DMS79 treated with DMSO at 0.1 percent for 48 hours (cell line): ENCODE measurements at regions not wholly inside any gene's neighbourhood (a gene's known extent, or its start where the extent isn't known, plus 50 kb on each side); places are given as distances from the start of the nearest gene placed in this dataset.

Source experiments
- DNase-seq: peaks from one replicate; lab custom pipeline; 2025; lab: John Stamatoyannopoulos, UW

GRCh38 chr6:139923964-139924475, 549.6 kb upstream of the CITED2 start:
- DNase-seq: no peak

GRCh38 chr6:139922236-139922635, 547.8 kb upstream of the CITED2 start:
- no peak for DNase-seq

- no peak for DNase-seq
These were observed 546.3 kb upstream of the CITED2 start for GRCh38 chr6:139920776-139921100.

GRCh38 chr6:139920027-139920775, 545.8 kb upstream of the CITED2 start:
- DNase-seq: no peak

- DNase-seq: no peak
These were observed 544.9 kb upstream of the CITED2 start for GRCh38 chr6:139919107-139920026.

- DNase-seq: no peak
These were observed 543.6 kb upstream of the CITED2 start for GRCh38 chr6:139917951-139918630.

GRCh38 chr6:139914910-139915309, 540.5 kb upstream of the CITED2 start:
- DNase-seq: no peak

GRCh38 chr6:139912735-139913400, 538.4 kb upstream of the CITED2 start:
- DNase-seq: no peak

GRCh38 chr6:139909992-139910391, 535.5 kb upstream of the CITED2 start:
- no peak for DNase-seq

- DNase-seq: no peak
These were observed 531.1 kb upstream of the CITED2 start for GRCh38 chr6:139905404-139906052.

GRCh38 chr6:139904568-139904967, 530.1 kb upstream of the CITED2 start:
- no peak for DNase-seq

GRCh38 chr6:139904158-139904533, 529.7 kb upstream of the CITED2 start:
- DNase-seq: no peak

GRCh38 chr6:139903411-139904157, 529.1 kb upstream of the CITED2 start:
- DNase-seq: no peak

- DNase-seq: no peak
These were observed 520.9 kb upstream of the CITED2 start for GRCh38 chr6:139895205-139895793.

GRCh38 chr6:139894271-139894670, 519.8 kb upstream of the CITED2 start:
- DNase-seq: no peak

GRCh38 chr6:139891471-139891870, 517.0 kb upstream of the CITED2 start:
- DNase-seq: no peak

- no peak for DNase-seq
These were observed 514.3 kb upstream of the CITED2 start for GRCh38 chr6:139888681-139889122.

GRCh38 chr6:139887275-139887674, 512.8 kb upstream of the CITED2 start:
- no peak for DNase-seq

- DNase-seq: no peak
These were observed 511.9 kb upstream of the CITED2 start for GRCh38 chr6:139886396-139886795.

- no peak for DNase-seq
These were observed 511.5 kb upstream of the CITED2 start for GRCh38 chr6:139885909-139886308.
